HFFc6 (cell line): ENCODE measurements at regions not wholly inside any gene's neighbourhood (a gene's known extent, or its start where the extent isn't known, plus 50 kb on each side); places are given as distances from the start of the nearest gene placed in this dataset.

Experiments used
- DNase-seq: peaks from one replicate; pipeline ENCODE4 v3.0.0-alpha.2; 2018
- H3K27ac Mint-ChIP-seq: 2 replicates; pipeline ENCODE4 v1.8.0; 2020; ENCODE audit warnings: mild to moderate bottlenecking, mixed read lengths
- H3K27me3 Mint-ChIP-seq: 2 replicates; pipeline ENCODE4 v1.8.0; 2021; ENCODE audit warnings: mild to moderate bottlenecking, moderate library complexity, mixed read lengths; ENCODE audit not compliant: insufficient read depth
- H3K36me3 Mint-ChIP-seq: 2 replicates; pipeline ENCODE4 v1.8.0; 2021; ENCODE audit warnings: low read depth, mixed read lengths
- H3K4me1 Mint-ChIP-seq: 2 replicates; pipeline ENCODE4 v1.8.0; 2020; ENCODE audit warnings: low read depth, mixed read lengths
- H3K4me3 Mint-ChIP-seq: 2 replicates; pipeline ENCODE4 v1.8.0; 2020; ENCODE audit warnings: mild to moderate bottlenecking, moderate library complexity, mixed read lengths
- H3K9me3 Mint-ChIP-seq: 2 replicates; pipeline ENCODE4 v1.8.0; 2020; ENCODE audit warnings: mild to moderate bottlenecking, mixed read lengths
- CTCF ChIP-seq: fragments of 200-600 bp; sonication (generic); IDR thresholded peaks from 2 replicates; pipeline ENCODE4 v1.5.0; 2021; ENCODE audit warnings: antibody characterized with exemption, mild to moderate bottlenecking

- 0 out of 2 replicates have a peak, but pooled peaks cover 4% of the 10 kb centered on the region for H3K36me3 Mint-ChIP-seq
- no peak for DNase-seq
- no peak overlapping the region for H3K4me3 Mint-ChIP-seq
- H3K27ac Mint-ChIP-seq = no peak overlapping the region
- H3K9me3 Mint-ChIP-seq = no peaks in the 10 kb centered on the region
- no peak for TF ChIP-seq CTCF
- H3K4me1 Mint-ChIP-seq = no peaks in the 10 kb centered on the region
- peaks cover 2% of the 10 kb centered on the region; the same call in 1 of the 2 replicates for H3K27me3 Mint-ChIP-seq
Measured at GRCh38 chr4:24056289-24056688, 166.4 kb upstream of the PPARGC1A start.

GRCh38 chr4:24055623-24056022 lies 165.8 kb upstream of the PPARGC1A start:
- no peaks in the 10 kb centered on the region for H3K9me3 Mint-ChIP-seq
- peaks cover 2% of the 10 kb centered on the region for H3K4me1 Mint-ChIP-seq

GRCh38 chr4:24054910-24055309 lies 165.1 kb upstream of the PPARGC1A start:
- H3K36me3 Mint-ChIP-seq = 0 out of 2 replicates have a peak, but pooled peaks cover 4% of the 10 kb centered on the region
- H3K27ac Mint-ChIP-seq = no peak overlapping the region
- no peaks in the 10 kb centered on the region for H3K9me3 Mint-ChIP-seq
- H3K4me3 Mint-ChIP-seq = no peak overlapping the region
- peaks cover 7% of the 10 kb centered on the region for H3K4me1 Mint-ChIP-seq
- no peak for DNase-seq
- TF ChIP-seq CTCF = no peak
- peaks cover 2% of the 10 kb centered on the region; the same call in 1 of the 2 replicates for H3K27me3 Mint-ChIP-seq

More at GRCh38 chr4:24055623-24056022, 165.8 kb upstream of the PPARGC1A start:
- Mint-ChIP-seq H3K36me3 (0 out of 2 replicates have a peak, but pooled peaks cover 4% of the 10 kb centered on the region), H3K27ac (no peak overlapping the region), H3K4me3 (no peak overlapping the region), H3K27me3 (peaks cover 2% of the 10 kb centered on the region; the same call in 1 of the 2 replicates)
- TF ChIP-seq CTCF = no peak
- DNase-seq = no peak

DNA sequence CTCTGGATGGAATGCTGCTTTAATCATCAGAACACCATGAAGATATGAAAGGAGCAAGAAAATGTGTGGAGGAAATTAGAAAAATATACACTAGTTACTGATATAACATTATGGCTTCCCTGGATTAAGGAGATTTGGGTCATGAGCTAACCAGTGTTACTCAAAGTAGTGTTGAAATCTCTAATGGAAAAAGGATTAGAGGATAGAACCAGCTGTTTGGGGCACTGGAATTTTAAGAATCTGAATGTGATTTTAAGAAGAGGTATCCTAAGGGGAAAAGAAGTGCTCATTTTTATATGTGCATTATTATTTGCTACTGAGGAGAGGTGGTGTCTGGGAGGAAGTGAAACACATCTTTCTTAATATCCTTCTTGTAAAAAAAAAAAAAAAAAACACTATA lies 164.1 kb upstream of the PPARGC1A start:
- 0 out of 2 replicates have a peak, but pooled peaks cover 4% of the 10 kb centered on the region for H3K36me3 Mint-ChIP-seq

DNA sequence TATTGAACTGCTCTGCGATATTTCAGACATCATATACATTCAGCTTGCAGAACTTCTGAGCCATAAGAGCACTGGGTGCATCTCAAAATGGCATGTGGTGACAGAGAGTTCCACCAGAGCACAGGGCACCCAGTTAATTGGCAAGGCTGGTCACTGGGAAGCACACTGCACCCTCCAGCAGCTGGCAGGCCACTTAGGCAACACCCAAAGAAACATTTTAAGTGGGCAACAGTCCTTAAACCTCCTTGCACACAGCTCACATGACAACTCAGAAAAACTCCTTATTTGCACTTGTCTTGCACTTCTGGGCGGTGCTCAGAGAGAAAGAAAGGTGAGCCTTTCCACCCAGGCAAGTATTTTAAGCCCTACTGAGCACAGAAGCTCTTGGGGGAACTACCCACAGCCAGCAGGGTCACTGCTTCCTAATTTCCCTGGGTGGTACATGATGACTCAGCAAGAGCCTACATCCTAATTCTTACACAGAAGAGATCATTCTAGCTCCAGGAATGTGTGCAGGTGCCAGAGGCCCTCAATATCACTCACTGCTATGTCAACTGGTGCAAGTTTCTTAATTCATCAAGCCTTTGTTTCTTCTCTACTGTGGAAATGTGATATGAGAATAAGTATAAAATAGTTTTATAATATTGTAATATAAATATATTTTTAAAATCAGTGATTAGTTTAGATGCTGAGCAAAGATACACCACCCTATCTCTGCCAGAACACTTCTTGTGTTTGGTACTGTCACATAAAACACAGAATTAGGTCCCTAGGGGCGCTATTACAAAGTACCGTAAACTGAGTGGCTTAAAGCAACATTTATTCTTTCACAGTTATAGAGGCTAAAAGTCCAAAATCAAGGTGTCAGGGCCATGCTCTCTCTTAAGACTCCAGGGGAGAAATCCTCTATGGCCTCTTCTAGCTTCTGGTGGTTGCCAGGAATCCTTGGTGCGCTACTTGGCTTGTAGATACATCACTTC lies 155.1 kb upstream of the PPARGC1A start:
- Mint-ChIP-seq H3K4me1 (peaks cover 13% of the 10 kb centered on the region; the same call in 1 of the 2 replicates), H3K27me3 (no peaks in the 10 kb centered on the region; the same call in 1 of the 2 replicates), H3K36me3 (no peaks in the 10 kb centered on the region), H3K27ac (no peak overlapping the region), H3K4me3 (no peak overlapping the region), H3K9me3 (no peaks in the 10 kb centered on the region; the same call in 1 of the 2 replicates)
- no peak for DNase-seq
- TF ChIP-seq CTCF = no peak

More for the DNA sequence above, 164.1 kb upstream of the PPARGC1A start:
- DNase-seq = no peak
- Mint-ChIP-seq H3K9me3 (no peaks in the 10 kb centered on the region), H3K4me1 (peaks cover 7% of the 10 kb centered on the region), H3K27ac (no peak overlapping the region), H3K27me3 (peaks cover 2% of the 10 kb centered on the region; the same call in 1 of the 2 replicates), H3K4me3 (no peak overlapping the region)
- no peak for TF ChIP-seq CTCF
